Endothelial cell of umbilical vein (primary cell): ENCODE measurements at regions not wholly inside any gene's neighbourhood (a gene's known extent, or its start where the extent isn't known, plus 50 kb on each side); places are given as distances from the start of the nearest gene placed in this dataset.

Experiments used
- BruUV-seq: library from RNA; stranded (reverse); fragments of 400-500 nt; replicated peaks from 2 replicates; lab custom pipeline; 2021; lab: Mats Ljungman, UMichigan
- CTCF ChIA-PET: fragments of 300-600, 350-600 bp; sonication (Branson Sonifier 250); formaldehyde crosslinking; loops from one replicate; lab custom pipeline; 2021; ENCODE audit warnings: antibody characterized with exemption, inconsistent platforms; lab: Charles Lee
- POLR2A ChIA-PET: fragments of 300-600, 350-600 bp; sonication (Branson Sonifier 250); formaldehyde crosslinking; loops from one replicate; lab custom pipeline; 2021; ENCODE audit warnings: antibody characterized with exemption, inconsistent platforms; lab: Charles Lee
- DNase-seq: peaks from one replicate; pipeline ENCODE4 v3.0.0-alpha.2; 2011; ENCODE audit warnings: low read depth, low spot score
- FAIRE-seq: peaks from 2 replicates; lab custom pipeline; 2011; peaks lifted over from hg19 to GRCh38; lab: Jason Lieb, UNC
- H2AFZ ChIP-seq: 2 replicates; pipeline ENCODE4 v1.6.0; 2012; ENCODE audit warnings: low read depth, low read length, control low read depth, inconsistent platforms
- H3K27ac ChIP-seq: 2 replicates; pipeline ENCODE4 v1.5.1; 2011; ENCODE audit warnings: low read depth, mild to moderate bottlenecking, control low read depth, low read length, moderate library complexity; ENCODE audit not compliant: insufficient read depth
- H3K27me3 ChIP-seq, 2 experiments: 2 replicates each; pipeline versions ENCODE4 v1.6.0 to v1.6.1; 2011; ENCODE audit warnings: low read length in 2 of 2, mixed read lengths in 1 of 2; ENCODE audit not compliant: control insufficient read depth in 2 of 2, insufficient read depth in 2 of 2
- H3K36me3 ChIP-seq, 2 experiments: 2 replicates in 1 of 2; 3 replicates in 1 of 2; pipeline ENCODE4 v1.5.1; 2011; ENCODE audit warnings: low read length in 2 of 2, mild to moderate bottlenecking in 1 of 2, moderate library complexity in 1 of 2; ENCODE audit not compliant: control insufficient read depth in 2 of 2, insufficient read depth in 2 of 2; ENCODE audit errors: extremely low read depth in 1 of 2
- H3K4me1 ChIP-seq: 3 replicates; pipeline ENCODE4 v1.5.1; 2011; ENCODE audit warnings: mild to moderate bottlenecking, low read length; ENCODE audit not compliant: control insufficient read depth, insufficient read depth; ENCODE audit errors: extremely low read depth
- H3K4me2 ChIP-seq: 2 replicates; pipeline ENCODE4 v1.6.1; 2011; ENCODE audit warnings: low read length, control low read depth, mixed read lengths; ENCODE audit not compliant: insufficient read depth
- H3K4me3 ChIP-seq, 3 experiments: fragments of 200-600 bp in 1 of 3; sonication (generic), shearing (Covaris generic) in 1 of 3; replicated peaks in 1 of 3; 2 replicates each; pipeline ENCODE4 v1.5.1; 2011 to 2016; ENCODE audit warnings: control low read depth in 3 of 3, low read length in 3 of 3, mild to moderate bottlenecking in 2 of 3, inconsistent platforms in 1 of 3, low read depth in 1 of 3, moderate library complexity in 1 of 3; ENCODE audit not compliant: insufficient read depth in 1 of 3
- H3K79me2 ChIP-seq: 2 replicates; pipeline ENCODE4 v1.6.0; 2012; ENCODE audit warnings: low read length, inconsistent platforms; ENCODE audit not compliant: control insufficient read depth, insufficient read depth
- H3K9ac ChIP-seq: replicated peaks from 2 replicates; pipeline ENCODE3; 2011; ENCODE audit warnings: low read length, control low read depth; ENCODE audit not compliant: insufficient read depth; ENCODE audit errors: extremely low read depth
- H3K9me1 ChIP-seq: replicated peaks from 3 replicates; pipeline ENCODE4 v1.6.0; 2011; ENCODE audit warnings: mild to moderate bottlenecking, low read length; ENCODE audit not compliant: control insufficient read depth, insufficient read depth; ENCODE audit errors: extremely low read depth
- H3K9me3 ChIP-seq: replicated peaks from 2 replicates; pipeline ENCODE4 v1.5.1; 2012; ENCODE audit warnings: low read length, inconsistent platforms; ENCODE audit not compliant: control insufficient read depth, insufficient read depth
- H4K20me1 ChIP-seq: replicated peaks from 2 replicates; pipeline ENCODE3; 2011; ENCODE audit warnings: mild to moderate bottlenecking, low read length; ENCODE audit not compliant: control insufficient read depth, insufficient read depth; ENCODE audit errors: extremely low read depth
- CTCF ChIP-seq, 2 donors: IDR thresholded peaks; 1 replicate in 1 of 2; 2 replicates in 1 of 2; pipeline ENCODE4 v1.5.1; 2011; ENCODE audit warnings: low read length in 2 of 2, mild to moderate bottlenecking in 2 of 2, moderate library complexity in 2 of 2, control low read depth in 1 of 2, inconsistent platforms in 1 of 2, low read depth in 1 of 2; ENCODE audit not compliant: insufficient read depth in 1 of 2; ENCODE audit errors: extremely low read depth in 1 of 2
- EZH2 ChIP-seq: IDR thresholded peaks from 2 replicates; pipeline ENCODE4 v1.6.1; 2012; ENCODE audit warnings: borderline replicate concordance, low read depth, mild to moderate bottlenecking, moderate library complexity, low read length, inconsistent platforms; ENCODE audit not compliant: severe bottlenecking
- FOS ChIP-seq: IDR thresholded peaks from 2 replicates; pipeline ENCODE4 v1.6.1; 2011; ENCODE audit warnings: mild to moderate bottlenecking, low read length, moderate library complexity, borderline replicate concordance; ENCODE audit not compliant: insufficient read depth
- GATA2 ChIP-seq: IDR thresholded peaks from 2 replicates; pipeline ENCODE4 v1.7.0; 2011; ENCODE audit warnings: low read depth, mild to moderate bottlenecking, moderate library complexity, mixed read lengths, low read length; ENCODE audit not compliant: insufficient read length, insufficient read depth
- JUN ChIP-seq: IDR thresholded peaks from 2 replicates; pipeline ENCODE4 v1.6.1; 2011; ENCODE audit warnings: borderline replicate concordance, low read depth; ENCODE audit not compliant: insufficient read length, insufficient read depth
- MAX ChIP-seq: IDR thresholded peaks from 2 replicates; pipeline ENCODE4 v1.6.1; 2011; ENCODE audit not compliant: insufficient read depth, insufficient read length
- MYC ChIP-seq: IDR thresholded peaks from one replicate; pipeline ENCODE4 v1.6.1; 2011; ENCODE audit warnings: mild to moderate bottlenecking, low read depth, low read length
- POLR2A ChIP-seq: IDR thresholded peaks from 2 replicates; pipeline ENCODE4 v1.6.1; 2012; ENCODE audit warnings: low read depth, mild to moderate bottlenecking, control low read depth, low read length
- POLR2AphosphoS5 ChIP-seq: IDR thresholded peaks from 2 replicates; pipeline ENCODE4 v1.6.1; 2012; ENCODE audit warnings: low read depth, mild to moderate bottlenecking, control low read depth, low read length, moderate library complexity; ENCODE audit not compliant: insufficient read depth
- dilution Hi-C: fragments of 300-500 bp; cut with MboI; formaldehyde crosslinking; loops from one replicate; pipeline ENCODE4 v1.15.0; 2019; ENCODE audit warnings: low sequenced_read_pairs; ENCODE audit not compliant: extremely low pct_ligation_motif_present
- intact Hi-C: fragments of 100-400 bp; cut with micrococcal nuclease; formaldehyde crosslinking; loops from one replicate; pipeline ENCODE4 v1.10.0; 2022

- Histone ChIP-seq H3K79me2 (no peaks in the 10 kb centered on the region), H4K20me1 (no peaks in the 10 kb centered on the region), H3K4me2 (no peak overlapping the region), H3K4me3 (no peak overlapping the region), H3K9me3 (no peaks in the 10 kb centered on the region), H2AFZ (no peak overlapping the region), H3K27ac (no peak overlapping the region), H3K36me3 (no peaks in the 10 kb centered on the region), H3K9me1 (no peaks in the 10 kb centered on the region), H3K27me3 (no peaks in the 10 kb centered on the region), H3K9ac (no peak overlapping the region), H3K4me1 (no peaks in the 10 kb centered on the region)
- ChIA-PET CTCF (interaction anchor here (1.5 kb wide), 1 partner anchor 63 kb away, joined by 3 read pairs; no protein-coding TSS in a partner anchor), POLR2A (no interaction called here)
- BruUV-seq = no TSS peak
- intact Hi-C loops = no loop called here
- TF ChIP-seq MAX = no peak
- no peak for TF ChIP-seq FOS
- TF ChIP-seq GATA2 = no peak
- no peak for TF ChIP-seq JUN
- no peak for TF ChIP-seq EZH2
- TF ChIP-seq POLR2A = no peak
- no peak for TF ChIP-seq CTCF (IDR thresholded peaks at IDR 0.05; ENCODE audit: extremely low read depth in 1 of 2, insufficient read depth in 1 of 2, low read depth in 1 of 2, low read length in 2 of 2)
- TF ChIP-seq POLR2AphosphoS5 = no peak
- TF ChIP-seq MYC = no peak
- no peak for DNase-seq
- FAIRE-seq = no peak
- dilution Hi-C loops = no loop called here
Observed at GRCh38 chr12:22794017-22794416, 169.0 kb downstream of the ETNK1 start.
